Neural cell (in vitro differentiated cells): ENCODE measurements at regions not wholly inside any gene's neighbourhood (a gene's known extent, or its start where the extent isn't known, plus 50 kb on each side); places are given as distances from the start of the nearest gene placed in this dataset.

Experiments used
- CTCF ChIP-seq: fragments of 450-650 bp; IDR thresholded peaks from 2 replicates; pipeline ENCODE4 v1.5.1; 2014; ENCODE audit warnings: antibody characterized with exemption, mild to moderate bottlenecking, moderate library complexity; ENCODE audit not compliant: poor library complexity, severe bottlenecking
- POLR2AphosphoS5 ChIP-seq: IDR thresholded peaks from 2 replicates; pipeline ENCODE4 v1.6.1; 2012
- REST ChIP-seq: IDR thresholded peaks from 2 replicates; pipeline ENCODE4 v1.6.1; 2012; ENCODE audit warnings: borderline replicate concordance

- TF ChIP-seq CTCF (no peak), REST (no peak), POLR2AphosphoS5 (no peak)
These were observed 222.6 kb downstream of the BCAS1 start for GRCh38 chr20:53847837-53848170.
